ENCODE measurements at regions not wholly inside any gene's neighbourhood (a gene's known extent, or its start where the extent isn't known, plus 50 kb on each side); places are given as distances from the start of the nearest gene placed in this dataset.

GRCh38 chr4:60155088-60155487 is 1045.0 kb upstream of the ADGRL3 start:
- TF ChIP-seq CTCF (conservative IDR thresholded peaks at IDR 0.05 in 1 of 2, IDR thresholded peaks at IDR 0.05 in 1 of 2; ENCODE audit: extremely low read depth in 1 of 2, insufficient read depth in 1 of 2, low read depth in 1 of 2, low read length in 2 of 2) (no peak), EZH2 (IDR thresholded peaks at IDR 0.05; ENCODE audit: borderline replicate concordance, low read length) (no peak)

Data from mammary epithelial cell (primary cell).